Prostate gland (tissue), 2 donors: ENCODE measurements at regions not wholly inside any gene's neighbourhood (a gene's known extent, or its start where the extent isn't known, plus 50 kb on each side); places are given as distances from the start of the nearest gene placed in this dataset.
"Not testable (repeated sequence)": the region's sequence is repeated elsewhere in the genome, so short reads cannot be mapped to it uniquely, and the experiment has no call there.

ENCODE experiments used
- DNase-seq: peaks from one replicate; pipeline ENCODE4 v3.0.0-alpha.2; 2019; ENCODE audit warnings: low spot score
- H3K27ac ChIP-seq, 2 donors: fragments of 200-600 bp; sonication (generic); 2 replicates each; pipeline ENCODE4 v1.5.1; 2017 to 2019
- H3K27me3 ChIP-seq: fragments of 200-600 bp; sonication (generic); replicated peaks from 2 replicates; pipeline ENCODE4 v1.5.1; 2019; ENCODE audit not compliant: insufficient read depth
- H3K36me3 ChIP-seq, 2 donors: fragments of 200-600 bp; sonication (generic); 1 replicate in 1 of 2; 2 replicates in 1 of 2; pipeline versions ENCODE4 v1.5.1 to v1.8.1; 2017 to 2019
- H3K4me1 ChIP-seq: fragments of 200-600 bp; sonication (generic); replicated peaks from 2 replicates; pipeline ENCODE4 v1.5.1; 2019
- H3K4me3 ChIP-seq, 2 donors: fragments of 200-600 bp; sonication (generic); 2 replicates each; pipeline ENCODE4 v1.5.1; 2017 to 2019
- H3K9me3 ChIP-seq: fragments of 200-600 bp; sonication (generic); 2 replicates; pipeline ENCODE4 v1.5.1; 2017
- POLR2A ChIP-seq: fragments of 450-650 bp; IDR thresholded peaks from one replicate; pipeline ENCODE4 v1.6.1; 2016; ENCODE audit warnings: antibody characterized with exemption, mild to moderate bottlenecking
- POLR2AphosphoS5 ChIP-seq: sonication (generic); formaldehyde crosslinking; IDR thresholded peaks from one replicate; pipeline ENCODE4 v1.6.1; 2017; ENCODE audit warnings: antibody characterized with exemption
- WGBS: methylation state at CpG from one replicate; pipeline ENCODE4 v1.1.5; 2018; 5-methylcytosine and 5-hydroxymethylcytosine counted together
- intact Hi-C: fragments of 100-400 bp; cut with DNase I; formaldehyde crosslinking; loops from one replicate; pipeline ENCODE4 v1.14.2; 2022
- TF ChIP-seq, protein P1 (sequence below), 4 experiments: fragments of 200-600 bp in 2 of 4; fragments of 450-650 bp in 2 of 4; sonication (generic) in 2 of 4; IDR thresholded peaks; 1 replicate in 3 of 4; 2 replicates in 1 of 4; pipeline ENCODE4 v1.5.1; 2016 to 2019; ENCODE audit warnings: antibody characterized with exemption in 4 of 4, mild to moderate bottlenecking in 2 of 4, moderate library complexity in 2 of 4

DNA sequence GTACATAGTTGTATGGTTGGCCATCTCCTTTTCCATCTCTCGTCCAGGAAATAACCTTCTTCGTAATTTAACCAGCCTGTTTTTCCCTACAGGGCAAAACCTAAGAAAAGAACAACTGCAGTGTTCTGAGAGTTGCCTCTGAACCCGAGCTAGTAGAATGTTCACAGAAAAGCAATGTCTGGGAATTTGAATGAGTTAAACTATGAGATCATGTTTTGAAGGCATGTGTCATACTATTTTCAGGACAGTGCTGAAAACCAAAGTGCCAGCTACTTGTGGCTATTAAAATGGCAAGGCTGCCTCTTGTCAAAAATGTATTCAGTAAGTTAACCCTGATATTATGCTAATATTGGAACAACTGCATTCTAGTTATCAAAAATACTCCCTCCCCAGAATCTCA is 482.9 kb upstream of the SPRED2 start:
- Histone ChIP-seq H3K4me3 (no peak overlapping the region), H3K9me3 (no peaks in the 10 kb centered on the region), H3K4me1 (no peaks in the 10 kb centered on the region), H3K27me3 (no peaks in the 10 kb centered on the region), H3K36me3 (no peaks in the 10 kb centered on the region), H3K27ac (no peak overlapping the region)
- WGBS, result 87% methylated on average over 3 of the region's 3 CpGs
- DNase-seq, result no peak
- intact Hi-C loops, result no loop called here
- TF ChIP-seq, protein P1, sequence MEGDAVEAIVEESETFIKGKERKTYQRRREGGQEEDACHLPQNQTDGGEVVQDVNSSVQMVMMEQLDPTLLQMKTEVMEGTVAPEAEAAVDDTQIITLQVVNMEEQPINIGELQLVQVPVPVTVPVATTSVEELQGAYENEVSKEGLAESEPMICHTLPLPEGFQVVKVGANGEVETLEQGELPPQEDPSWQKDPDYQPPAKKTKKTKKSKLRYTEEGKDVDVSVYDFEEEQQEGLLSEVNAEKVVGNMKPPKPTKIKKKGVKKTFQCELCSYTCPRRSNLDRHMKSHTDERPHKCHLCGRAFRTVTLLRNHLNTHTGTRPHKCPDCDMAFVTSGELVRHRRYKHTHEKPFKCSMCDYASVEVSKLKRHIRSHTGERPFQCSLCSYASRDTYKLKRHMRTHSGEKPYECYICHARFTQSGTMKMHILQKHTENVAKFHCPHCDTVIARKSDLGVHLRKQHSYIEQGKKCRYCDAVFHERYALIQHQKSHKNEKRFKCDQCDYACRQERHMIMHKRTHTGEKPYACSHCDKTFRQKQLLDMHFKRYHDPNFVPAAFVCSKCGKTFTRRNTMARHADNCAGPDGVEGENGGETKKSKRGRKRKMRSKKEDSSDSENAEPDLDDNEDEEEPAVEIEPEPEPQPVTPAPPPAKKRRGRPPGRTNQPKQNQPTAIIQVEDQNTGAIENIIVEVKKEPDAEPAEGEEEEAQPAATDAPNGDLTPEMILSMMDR (IDR thresholded peaks at IDR 0.05), result no peak
- TF ChIP-seq POLR2AphosphoS5, result no peak

DNA sequence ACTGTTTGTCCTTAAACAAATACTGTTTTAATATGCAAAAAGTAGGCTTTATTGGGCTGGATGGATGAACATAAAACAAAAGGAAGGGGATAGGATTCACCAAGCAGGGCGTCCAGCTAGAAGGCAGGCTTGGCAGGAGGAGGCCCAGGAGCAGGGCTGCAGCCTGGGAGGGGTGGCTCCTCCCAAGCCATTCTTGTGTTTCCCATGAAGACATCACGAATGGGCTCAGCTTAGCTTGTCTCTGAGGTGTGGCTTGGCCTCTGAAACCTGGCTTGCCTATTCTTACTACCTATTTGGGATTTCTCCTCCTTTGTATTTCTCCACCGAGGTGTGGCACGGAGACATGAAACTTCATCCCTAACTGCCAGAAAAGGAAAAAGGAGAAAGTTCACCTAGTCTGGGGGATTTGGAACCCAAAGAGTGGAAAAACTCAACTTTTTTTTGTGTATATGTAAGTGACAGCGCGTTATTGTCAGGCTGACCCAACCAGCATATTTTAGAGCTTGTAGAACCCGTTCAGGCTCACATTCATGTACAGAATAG is 481.9 kb upstream of the SPRED2 start:
- no peak for DNase-seq
- no peaks in the 10 kb centered on the region for H3K9me3 ChIP-seq
- no peak overlapping the region for H3K4me3 ChIP-seq
- intact Hi-C loops, result no loop called here
- H3K4me1 ChIP-seq, result no peaks in the 10 kb centered on the region
- 78% methylated on average over 7 of the region's 7 CpGs for WGBS
- H3K27ac ChIP-seq, result no peak overlapping the region
- no peaks in the 10 kb centered on the region for H3K36me3 ChIP-seq
- TF ChIP-seq, protein P1 (IDR thresholded peaks at IDR 0.05), result no peak
- no peak for TF ChIP-seq POLR2AphosphoS5
- no peak for TF ChIP-seq POLR2A
- H3K27me3 ChIP-seq, result no peaks in the 10 kb centered on the region

DNA sequence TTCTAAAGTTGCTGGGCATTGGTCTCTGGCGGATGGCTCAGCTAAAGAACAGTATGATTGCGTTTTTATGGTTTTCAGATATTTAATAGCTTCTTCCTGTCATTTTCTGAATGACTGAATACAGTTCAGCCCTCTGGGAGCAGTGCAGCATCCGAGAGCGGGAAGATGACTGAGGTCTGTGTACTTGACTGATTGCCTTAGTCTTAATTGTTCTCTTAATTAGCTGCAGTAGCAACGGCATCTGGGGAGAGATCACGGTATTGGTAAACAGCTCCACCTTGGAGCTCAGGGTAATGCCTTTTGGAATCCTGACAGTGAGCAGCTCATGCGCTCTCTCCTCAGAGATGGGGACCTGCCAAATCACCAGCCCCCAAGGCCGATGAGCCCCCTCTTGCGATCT is 481.4 kb upstream of the SPRED2 start:
- no peaks in the 10 kb centered on the region for H3K4me1 ChIP-seq
- no peaks in the 10 kb centered on the region for H3K27me3 ChIP-seq
- no peak for DNase-seq
- WGBS, result 68% methylated on average over 9 of the region's 9 CpGs
- TF ChIP-seq POLR2A (no peak), POLR2AphosphoS5 (no peak)
- TF ChIP-seq, protein P1 (IDR thresholded peaks at IDR 0.05), result no peak
- intact Hi-C loops, result no loop called here
- H3K27ac ChIP-seq, result no peak overlapping the region
- no peak overlapping the region for H3K4me3 ChIP-seq
- H3K36me3 ChIP-seq, result no peaks in the 10 kb centered on the region
- no peaks in the 10 kb centered on the region for H3K9me3 ChIP-seq

DNA sequence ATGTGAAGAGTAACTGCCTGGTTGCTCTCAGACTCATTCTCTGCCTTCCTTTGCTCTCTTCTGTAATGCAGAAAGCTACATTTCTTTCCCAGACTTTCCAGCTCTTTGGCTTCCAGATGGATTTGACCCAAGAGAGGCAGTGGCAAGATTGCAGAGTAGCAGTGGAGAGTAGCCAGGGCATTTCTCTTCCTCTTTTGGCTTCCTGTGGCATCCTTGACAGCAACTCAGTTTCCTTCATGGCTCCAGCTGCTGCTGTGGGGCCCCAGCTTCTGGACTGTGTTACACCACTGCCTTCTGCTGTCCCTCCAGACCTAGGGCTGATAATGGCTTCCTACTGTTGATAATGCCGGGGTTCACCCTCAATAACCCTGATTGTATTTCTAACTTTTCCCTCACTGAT is 469.4 kb upstream of the SPRED2 start:
- no peaks in the 10 kb centered on the region for H3K27me3 ChIP-seq
- H3K9me3 ChIP-seq, result no peaks in the 10 kb centered on the region
- no peak overlapping the region for H3K4me3 ChIP-seq
- H3K36me3 ChIP-seq, result no peaks in the 10 kb centered on the region
- WGBS, result 75% methylated on average over 1 of the region's 1 CpG
- no peak overlapping the region for H3K27ac ChIP-seq
- intact Hi-C loops, result no loop called here
- TF ChIP-seq POLR2A, result no peak
- no peak for TF ChIP-seq POLR2AphosphoS5
- TF ChIP-seq, protein P1 (IDR thresholded peaks at IDR 0.05), result no peak
- no peak for DNase-seq
- no peaks in the 10 kb centered on the region for H3K4me1 ChIP-seq

DNA sequence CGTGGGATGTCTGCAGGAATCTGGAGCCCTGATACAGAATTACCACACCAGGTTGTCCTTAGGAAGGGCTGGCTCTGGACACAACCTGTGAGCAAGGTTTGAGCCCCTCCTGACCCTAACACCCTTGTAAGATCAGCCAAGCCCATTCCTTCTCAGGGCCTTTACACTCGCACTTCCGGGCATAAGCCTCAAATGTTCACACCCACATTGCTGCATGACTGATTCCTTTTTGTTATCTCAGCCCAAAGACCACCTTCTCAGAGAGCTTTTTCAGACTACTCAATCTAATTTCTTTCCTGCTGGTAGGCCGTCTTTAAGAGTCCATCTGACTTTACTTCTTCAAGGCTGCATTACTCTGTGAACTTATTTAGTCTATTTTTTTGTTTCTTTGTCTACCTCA is 464.0 kb upstream of the SPRED2 start:
- 78% methylated on average over 4 of the region's 4 CpGs for WGBS
- no peak for DNase-seq
- H3K4me1 ChIP-seq, result no peaks in the 10 kb centered on the region
- TF ChIP-seq POLR2A (no peak), POLR2AphosphoS5 (no peak)
- TF ChIP-seq, protein P1 (IDR thresholded peaks at IDR 0.05), result no peak
- H3K36me3 ChIP-seq, result no peaks in the 10 kb centered on the region
- H3K4me3 ChIP-seq, result no peak overlapping the region
- no peaks in the 10 kb centered on the region for H3K27me3 ChIP-seq
- intact Hi-C loops, result no loop called here
- H3K27ac ChIP-seq, result no peak overlapping the region
- no peaks in the 10 kb centered on the region for H3K9me3 ChIP-seq

DNA sequence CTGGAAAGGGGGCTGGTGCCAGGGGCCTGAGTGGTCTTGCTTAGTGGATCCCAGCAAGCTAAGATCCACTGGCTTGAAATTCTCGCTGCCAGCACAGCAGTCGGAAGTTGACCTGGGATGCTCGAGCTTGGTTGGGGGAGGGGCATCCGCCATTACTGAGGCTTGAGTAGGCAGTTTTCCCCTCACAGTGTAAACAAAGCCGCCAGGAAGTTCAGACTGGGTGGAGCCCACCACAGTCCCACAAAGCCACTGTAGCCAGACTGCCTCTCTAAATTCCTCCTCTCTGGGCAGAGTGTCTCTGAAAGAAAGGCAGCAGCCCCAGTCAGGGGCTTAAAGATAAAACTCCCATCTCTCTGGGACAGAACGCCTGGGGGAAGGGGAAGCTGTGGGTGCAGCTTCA is 457.7 kb upstream of the SPRED2 start:
- WGBS, result 32% methylated on average over 3 of the region's 6 CpGs
- H3K9me3 ChIP-seq, H3K36me3 ChIP-seq, DNase-seq, H3K4me1 ChIP-seq, H3K27ac ChIP-seq, H3K4me3 ChIP-seq, H3K27me3 ChIP-seq, intact Hi-C loops: not testable (repeated sequence)
